ENCODE measurements at regions not wholly inside any gene's neighbourhood (a gene's known extent, or its start where the extent isn't known, plus 50 kb on each side); places are given as distances from the start of the nearest gene placed in this dataset.

DNA sequence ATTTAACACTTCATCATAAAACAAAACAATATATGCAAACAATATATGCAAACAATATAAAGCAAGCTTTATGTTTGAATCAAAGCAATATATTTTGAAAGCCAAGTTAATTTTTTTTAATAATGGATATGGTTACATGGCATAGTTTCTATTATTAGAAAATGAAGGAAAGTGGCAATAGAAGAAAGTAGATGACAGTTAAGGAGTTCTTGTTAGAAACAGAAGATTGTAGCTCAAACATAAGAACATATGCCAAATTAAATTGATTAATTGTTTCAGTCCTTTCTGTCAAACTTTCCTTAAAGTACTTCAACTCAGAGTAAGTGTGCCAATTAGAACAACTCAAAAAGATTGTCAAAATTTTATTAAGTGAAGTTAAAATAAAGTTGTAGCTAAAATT, 1248.3 kb downstream of the SLC16A7 start:
- no peak overlapping the region for H3K4me2 ChIP-seq (ENCODE audit: low read length)
- H3K27me3 ChIP-seq (ENCODE audit: low read depth, low read length) = no peaks in the 10 kb centered on the region
- no peak for TF ChIP-seq CTCF (IDR thresholded peaks at IDR 0.05; ENCODE audit: low read depth, low read length)
- no peak for TF ChIP-seq EZH2phosphoT487 (IDR thresholded peaks at IDR 0.05; ENCODE audit: low read depth)
- no peak overlapping the region for H3K9ac ChIP-seq (ENCODE audit: low read length)
- no peak overlapping the region for H3K27ac ChIP-seq (ENCODE audit: low read length)
- no peaks in the 10 kb centered on the region for H4K20me1 ChIP-seq (ENCODE audit: insufficient read depth, low read length)
- no peaks in the 10 kb centered on the region for H3K79me2 ChIP-seq (ENCODE audit: low read length)
- no peak overlapping the region for H3K4me3 ChIP-seq (ENCODE audit: low read length)
- H3K4me1 ChIP-seq (ENCODE audit: low read length) = peaks cover 3% of the 10 kb centered on the region; the same call in 1 of the 2 replicates
- H3K9me3 ChIP-seq (ENCODE audit: insufficient read depth, low read length) = no peaks in the 10 kb centered on the region
- no peaks in the 10 kb centered on the region for H3K36me3 ChIP-seq (replicated peaks; ENCODE audit: low read depth, low read length)
- no peak overlapping the region for H2AFZ ChIP-seq (ENCODE audit: low read depth, low read length)

GRCh38 chr12:60844875-60845274, 1249.0 kb downstream of the SLC16A7 start:
- H3K79me2 ChIP-seq (ENCODE audit: low read length) = no peaks in the 10 kb centered on the region
- no peak for TF ChIP-seq CTCF (IDR thresholded peaks at IDR 0.05; ENCODE audit: low read depth, low read length)
- TF ChIP-seq EZH2phosphoT487 (IDR thresholded peaks at IDR 0.05; ENCODE audit: low read depth) = no peak
- H3K36me3 ChIP-seq (replicated peaks; ENCODE audit: low read depth, low read length) = no peaks in the 10 kb centered on the region
- no peak overlapping the region for H3K9ac ChIP-seq (ENCODE audit: low read length)
- H3K9me3 ChIP-seq (ENCODE audit: insufficient read depth, low read length) = no peaks in the 10 kb centered on the region
- peaks cover 3% of the 10 kb centered on the region; the same call in 1 of the 2 replicates for H3K4me1 ChIP-seq (ENCODE audit: low read length)
- no peak overlapping the region for H3K4me3 ChIP-seq (ENCODE audit: low read length)
- no peak overlapping the region for H2AFZ ChIP-seq (ENCODE audit: low read depth, low read length)
- no peaks in the 10 kb centered on the region for H3K27me3 ChIP-seq (ENCODE audit: low read depth, low read length)
- H4K20me1 ChIP-seq (ENCODE audit: insufficient read depth, low read length) = no peaks in the 10 kb centered on the region
- H3K4me2 ChIP-seq (ENCODE audit: low read length) = no peak overlapping the region
- H3K27ac ChIP-seq (ENCODE audit: low read length) = no peak overlapping the region

DNA sequence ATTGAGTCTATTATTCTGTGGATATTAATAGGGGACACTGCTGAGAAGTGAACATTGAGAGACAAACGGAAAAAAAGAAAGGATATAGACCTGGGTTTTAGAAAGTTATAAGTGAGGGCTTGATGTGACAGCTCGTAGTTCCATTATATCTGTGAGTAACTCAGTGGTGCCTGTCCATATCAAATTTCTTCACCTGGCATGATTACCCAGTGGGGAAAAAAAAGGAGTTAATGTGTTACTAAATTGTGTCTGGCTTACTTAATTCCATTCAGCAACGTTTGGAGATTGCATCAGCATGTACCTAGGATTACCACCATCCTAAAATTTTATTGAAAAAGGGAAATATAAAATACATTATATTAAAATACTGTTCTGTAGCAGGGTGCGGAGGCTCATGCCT, 1249.9 kb downstream of the SLC16A7 start:
- Histone ChIP-seq H3K9me3 (ENCODE audit: insufficient read depth, low read length) (no peaks in the 10 kb centered on the region), H2AFZ (ENCODE audit: low read depth, low read length) (no peak overlapping the region), H3K4me1 (ENCODE audit: low read length) (peaks cover 3% of the 10 kb centered on the region; the same call in 1 of the 2 replicates), H3K4me3 (ENCODE audit: low read length) (no peak overlapping the region), H3K79me2 (ENCODE audit: low read length) (no peaks in the 10 kb centered on the region), H3K36me3 (replicated peaks; ENCODE audit: low read depth, low read length) (no peaks in the 10 kb centered on the region), H4K20me1 (ENCODE audit: insufficient read depth, low read length) (no peaks in the 10 kb centered on the region), H3K27ac (ENCODE audit: low read length) (no peak overlapping the region), H3K27me3 (ENCODE audit: low read depth, low read length) (no peaks in the 10 kb centered on the region), H3K4me2 (ENCODE audit: low read length) (no peak overlapping the region), H3K9ac (ENCODE audit: low read length) (no peak overlapping the region)
- TF ChIP-seq EZH2phosphoT487 (IDR thresholded peaks at IDR 0.05; ENCODE audit: low read depth) (no peak), CTCF (IDR thresholded peaks at IDR 0.05; ENCODE audit: low read depth, low read length) (no peak)

DNA sequence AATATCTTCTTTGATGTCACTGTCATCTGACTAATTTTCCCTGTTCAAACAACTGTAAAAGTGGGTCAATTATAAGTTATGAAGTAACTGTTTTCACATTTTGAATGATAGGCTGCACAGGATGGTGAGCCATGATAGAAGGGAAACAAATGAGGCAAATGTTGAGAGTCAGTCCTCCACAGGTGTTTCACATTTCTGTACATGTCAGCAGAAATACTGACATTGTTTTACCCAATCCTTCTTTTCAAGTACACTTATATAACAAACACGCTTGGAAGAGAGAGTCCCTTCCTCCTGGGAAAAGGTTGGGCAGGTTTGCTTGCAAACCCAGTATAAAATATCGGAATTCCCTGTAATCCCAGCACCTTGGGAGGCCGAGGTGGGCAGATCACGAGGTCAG, 1251.5 kb downstream of the SLC16A7 start:
- no peak overlapping the region for H3K27ac ChIP-seq (ENCODE audit: low read length)
- H3K9me3 ChIP-seq (ENCODE audit: insufficient read depth, low read length) = no peaks in the 10 kb centered on the region
- no peaks in the 10 kb centered on the region for H3K79me2 ChIP-seq (ENCODE audit: low read length)
- H3K4me3 ChIP-seq (ENCODE audit: low read length) = no peak overlapping the region
- no peak overlapping the region for H3K4me2 ChIP-seq (ENCODE audit: low read length)
- H3K36me3 ChIP-seq (replicated peaks; ENCODE audit: low read depth, low read length) = no peaks in the 10 kb centered on the region
- H3K9ac ChIP-seq (ENCODE audit: low read length) = no peak overlapping the region
- TF ChIP-seq EZH2phosphoT487 (IDR thresholded peaks at IDR 0.05; ENCODE audit: low read depth) (no peak), CTCF (IDR thresholded peaks at IDR 0.05; ENCODE audit: low read depth, low read length) (no peak)
- peaks cover 2% of the 10 kb centered on the region; the same call in 1 of the 2 replicates for H3K4me1 ChIP-seq (ENCODE audit: low read length)
- H3K27me3 ChIP-seq (ENCODE audit: low read depth, low read length) = no peaks in the 10 kb centered on the region
- H4K20me1 ChIP-seq (ENCODE audit: insufficient read depth, low read length) = no peaks in the 10 kb centered on the region
- H2AFZ ChIP-seq (ENCODE audit: low read depth, low read length) = no peak overlapping the region

Data from OCI-LY3 (cell line).